SIG-M5 treated with dmso at 0.1 percent for 504 hours (cell line): ENCODE measurements at regions not wholly inside any gene's neighbourhood (a gene's known extent, or its start where the extent isn't known, plus 50 kb on each side); places are given as distances from the start of the nearest gene placed in this dataset.
"Not testable (repeated sequence)": the region's sequence is repeated elsewhere in the genome, so short reads cannot be mapped to it uniquely, and the experiment has no call there.

Experiments used
- DNase-seq: peaks from one replicate; lab custom pipeline; 2025; ENCODE audit not compliant: unreplicated experiment; lab: John Stamatoyannopoulos, UW

- no peak for DNase-seq
These were observed 530.2 kb downstream of the SOX6 start for GRCh38 chr11:15825976-15826650.

GRCh38 chr11:15826826-15827225 lies 529.5 kb downstream of the SOX6 start:
- DNase-seq = no peak

GRCh38 chr11:15828215-15828853 lies 528.0 kb downstream of the SOX6 start:
- no peak for DNase-seq

GRCh38 chr11:15829312-15829711 lies 527.0 kb downstream of the SOX6 start:
- no peak for DNase-seq

- DNase-seq = no peak
These were observed 525.5 kb downstream of the SOX6 start for GRCh38 chr11:15830741-15831428.

- DNase-seq = no peak
These were observed 520.4 kb downstream of the SOX6 start for GRCh38 chr11:15835788-15836411.

GRCh38 chr11:15836795-15837194 lies 519.6 kb downstream of the SOX6 start:
- DNase-seq = no peak

GRCh38 chr11:15837901-15838489 lies 518.4 kb downstream of the SOX6 start:
- DNase-seq = no peak

GRCh38 chr11:15839061-15839460 lies 517.3 kb downstream of the SOX6 start:
- no peak for DNase-seq

- no peak for DNase-seq
These were observed 515.4 kb downstream of the SOX6 start for GRCh38 chr11:15840966-15841365.

- DNase-seq = no peak
These were observed 514.2 kb downstream of the SOX6 start for GRCh38 chr11:15841931-15842740.

- DNase-seq = no peak
These were observed 513.0 kb downstream of the SOX6 start for GRCh38 chr11:15843309-15843872.

GRCh38 chr11:15845261-15845660 lies 511.1 kb downstream of the SOX6 start:
- DNase-seq = no peak

GRCh38 chr11:15848631-15849168 lies 507.6 kb downstream of the SOX6 start:
- DNase-seq = no peak

GRCh38 chr11:15849257-15849656 lies 507.1 kb downstream of the SOX6 start:
- no peak for DNase-seq

GRCh38 chr11:15850335-15850734 lies 506.0 kb downstream of the SOX6 start:
- DNase-seq = not testable (repeated sequence)

GRCh38 chr11:15851051-15851498 lies 505.3 kb downstream of the SOX6 start:
- DNase-seq = no peak

- DNase-seq = peak; percentile 0
These were observed 504.2 kb downstream of the SOX6 start for GRCh38 chr11:15852179-15852578.

GRCh38 chr11:15854245-15854644 lies 502.1 kb downstream of the SOX6 start:
- no peak for DNase-seq

- DNase-seq = no peak
These were observed 497.5 kb downstream of the SOX6 start for GRCh38 chr11:15858881-15859280.
